Retinal pigment epithelial cell (primary cell): ENCODE measurements at regions not wholly inside any gene's neighbourhood (a gene's known extent, or its start where the extent isn't known, plus 50 kb on each side); places are given as distances from the start of the nearest gene placed in this dataset.
"Not testable (repeated sequence)": the region's sequence is repeated elsewhere in the genome, so short reads cannot be mapped to it uniquely, and the experiment has no call there.

ENCODE experiments used
- DNase-seq: peaks from one replicate; pipeline ENCODE4 v3.0.0-alpha.2; 2010; ENCODE audit warnings: low read depth
- H3K4me3 ChIP-seq: 2 replicates; pipeline ENCODE4 v1.5.1; 2011; ENCODE audit warnings: mild to moderate bottlenecking, low read length, control low read depth, moderate library complexity
- TF ChIP-seq, protein P1 (sequence below): conservative IDR thresholded peaks from 2 replicates; pipeline ENCODE4 v1.5.1; 2011; ENCODE audit warnings: low read depth, low read length, control low read depth, inconsistent platforms

DNA sequence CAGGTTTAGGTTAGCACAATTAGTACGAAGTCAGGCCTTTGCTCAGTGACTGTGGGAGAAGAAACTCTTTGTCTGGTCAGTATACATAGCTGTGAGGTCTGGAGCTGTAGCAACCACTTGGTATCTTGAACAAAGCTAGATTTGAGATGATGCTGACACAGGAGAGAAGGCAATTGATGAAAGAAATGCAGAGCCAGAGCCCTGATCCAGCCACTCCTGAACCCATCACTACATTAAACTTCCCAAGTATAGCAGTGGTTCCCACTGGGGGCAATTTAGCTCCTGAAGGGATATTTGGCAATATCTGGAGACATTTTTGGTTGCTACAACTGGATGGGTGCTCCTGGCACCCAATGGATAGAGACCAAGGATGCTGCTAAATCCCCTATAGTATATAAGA lies 143.9 kb upstream of the SPRED2 start:
- TF ChIP-seq, protein P1, sequence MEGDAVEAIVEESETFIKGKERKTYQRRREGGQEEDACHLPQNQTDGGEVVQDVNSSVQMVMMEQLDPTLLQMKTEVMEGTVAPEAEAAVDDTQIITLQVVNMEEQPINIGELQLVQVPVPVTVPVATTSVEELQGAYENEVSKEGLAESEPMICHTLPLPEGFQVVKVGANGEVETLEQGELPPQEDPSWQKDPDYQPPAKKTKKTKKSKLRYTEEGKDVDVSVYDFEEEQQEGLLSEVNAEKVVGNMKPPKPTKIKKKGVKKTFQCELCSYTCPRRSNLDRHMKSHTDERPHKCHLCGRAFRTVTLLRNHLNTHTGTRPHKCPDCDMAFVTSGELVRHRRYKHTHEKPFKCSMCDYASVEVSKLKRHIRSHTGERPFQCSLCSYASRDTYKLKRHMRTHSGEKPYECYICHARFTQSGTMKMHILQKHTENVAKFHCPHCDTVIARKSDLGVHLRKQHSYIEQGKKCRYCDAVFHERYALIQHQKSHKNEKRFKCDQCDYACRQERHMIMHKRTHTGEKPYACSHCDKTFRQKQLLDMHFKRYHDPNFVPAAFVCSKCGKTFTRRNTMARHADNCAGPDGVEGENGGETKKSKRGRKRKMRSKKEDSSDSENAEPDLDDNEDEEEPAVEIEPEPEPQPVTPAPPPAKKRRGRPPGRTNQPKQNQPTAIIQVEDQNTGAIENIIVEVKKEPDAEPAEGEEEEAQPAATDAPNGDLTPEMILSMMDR, result no peak
- DNase-seq, result no peak
- H3K4me3 ChIP-seq, result no peak overlapping the region

DNA sequence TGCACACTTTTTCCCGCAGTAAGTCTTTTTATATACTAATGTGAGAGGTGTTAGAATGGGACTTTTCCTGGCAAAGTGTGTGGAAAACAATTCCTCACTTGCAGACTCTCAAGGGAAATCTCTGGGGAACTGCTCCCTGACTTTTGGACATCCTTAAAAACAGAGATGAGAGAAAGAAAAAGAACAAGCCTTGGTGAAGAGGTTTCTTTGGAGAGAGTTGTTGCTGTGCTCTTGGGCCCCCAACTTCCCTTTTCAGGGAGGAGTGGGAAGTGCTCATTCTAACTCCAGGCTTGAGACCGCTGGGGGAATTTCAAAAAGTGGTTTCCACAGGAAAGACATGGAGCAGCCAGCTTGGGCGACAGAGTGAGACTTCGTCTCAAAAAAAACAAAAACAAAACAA lies 142.6 kb upstream of the SPRED2 start:
- TF ChIP-seq, protein P1, result no peak
- DNase-seq, result no peak

DNA sequence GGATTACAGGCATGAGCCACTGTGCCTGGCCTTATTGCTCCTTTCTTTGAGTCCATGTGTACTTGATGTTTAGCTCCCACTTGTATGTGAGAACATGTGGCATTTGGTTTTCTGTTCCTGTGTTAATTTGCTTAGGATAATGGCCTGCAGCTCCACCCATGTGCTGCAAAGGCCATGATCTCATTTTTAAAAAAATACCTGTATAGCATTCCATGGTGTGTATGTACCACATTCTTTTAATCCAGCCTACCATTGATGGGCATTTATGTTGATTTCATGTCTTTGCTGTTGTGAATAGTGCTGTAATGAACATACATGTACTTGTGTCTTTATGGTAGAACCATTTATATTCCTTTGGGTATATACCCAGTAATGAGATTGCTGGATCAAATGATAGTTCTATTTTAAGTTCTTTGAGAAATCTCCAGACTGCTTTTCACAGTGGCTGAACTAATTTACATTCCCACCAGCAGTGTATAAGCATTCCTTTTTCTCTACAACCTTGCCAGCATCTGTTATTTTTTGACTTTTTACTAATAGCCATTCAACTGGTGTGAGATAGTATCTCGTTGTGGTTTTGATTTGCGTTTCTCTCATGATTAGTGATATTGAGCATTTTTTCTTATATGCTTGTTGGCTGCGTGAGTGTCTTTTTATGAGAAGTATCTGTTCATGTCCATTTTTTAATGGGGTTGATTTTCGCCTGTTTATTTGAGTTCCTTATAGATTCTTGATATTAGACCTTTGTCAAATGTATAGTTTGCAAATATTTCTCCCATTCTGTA lies 136.4 kb upstream of the SPRED2 start:
- not testable (repeated sequence) for DNase-seq

More for the DNA sequence above, 142.6 kb upstream of the SPRED2 start:
- H3K4me3 ChIP-seq, result no peak overlapping the region

DNA sequence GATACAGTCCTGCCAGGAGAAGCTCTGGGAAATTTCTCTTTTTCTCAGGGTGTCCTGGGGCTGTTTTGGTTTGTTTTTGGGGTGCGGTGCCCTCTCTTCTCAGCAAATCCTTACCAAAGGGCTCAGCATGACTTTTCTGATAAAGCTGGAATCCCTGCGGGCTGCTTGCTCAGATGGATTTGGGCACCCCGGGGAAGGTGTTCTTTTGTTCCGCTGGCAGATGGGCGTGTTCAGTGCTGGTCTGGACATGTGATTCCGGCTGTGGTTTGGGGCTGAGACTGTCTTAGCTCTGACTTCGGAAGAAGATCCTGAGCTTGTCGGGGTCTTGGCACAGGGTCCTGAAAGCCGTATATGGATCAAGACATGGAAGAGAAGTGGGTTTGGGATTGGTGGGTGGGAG lies 134.2 kb upstream of the SPRED2 start:
- no peak overlapping the region for H3K4me3 ChIP-seq
- TF ChIP-seq, protein P1, result no peak
- DNase-seq, result no peak

More for the DNA sequence above, 136.4 kb upstream of the SPRED2 start:
- H3K4me3 ChIP-seq, result not testable (repeated sequence)

DNA sequence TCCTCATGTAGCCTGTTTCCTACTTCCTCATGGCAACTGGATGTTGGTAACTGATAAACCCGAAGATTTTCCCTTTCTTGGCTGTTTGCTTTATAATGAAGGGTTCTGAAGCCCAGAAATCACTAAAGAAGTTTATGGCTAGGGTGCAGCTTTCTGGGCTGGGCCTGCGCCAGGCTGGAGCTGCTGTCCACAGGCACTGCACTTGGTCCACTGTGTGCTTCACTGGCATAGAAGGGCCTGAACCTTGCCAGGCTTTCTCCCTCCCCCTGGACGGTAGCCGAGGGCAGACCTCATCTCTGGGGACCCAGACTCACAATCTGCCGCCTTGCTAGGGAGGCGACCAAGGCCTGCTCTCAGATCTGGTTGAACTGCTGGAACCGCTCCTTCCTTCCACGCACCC lies 133.3 kb upstream of the SPRED2 start:
- no peak for DNase-seq
- TF ChIP-seq, protein P1, result no peak
- H3K4me3 ChIP-seq, result no peak overlapping the region

DNA sequence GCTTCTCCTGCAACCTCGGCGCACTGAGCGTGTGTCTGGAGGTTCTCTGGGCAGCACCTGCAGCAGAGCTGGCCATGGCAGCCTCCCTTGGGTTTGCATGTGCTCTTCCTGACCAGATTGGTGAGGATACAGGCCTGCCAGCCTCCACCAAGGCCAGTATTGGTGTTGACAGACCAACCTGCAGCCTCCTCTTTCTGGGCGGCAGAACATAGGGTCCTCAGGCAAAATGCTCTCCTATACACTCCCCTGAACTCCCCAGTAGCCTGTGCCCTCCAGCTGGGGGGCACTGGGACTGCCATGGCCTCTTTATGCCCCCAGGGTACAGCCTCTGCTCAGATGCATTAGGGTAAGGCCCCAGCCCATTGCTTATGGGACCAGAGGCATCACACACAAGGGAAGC lies 131.9 kb upstream of the SPRED2 start:
- no peak for DNase-seq
- TF ChIP-seq, protein P1, result no peak
- H3K4me3 ChIP-seq, result no peak overlapping the region

DNA sequence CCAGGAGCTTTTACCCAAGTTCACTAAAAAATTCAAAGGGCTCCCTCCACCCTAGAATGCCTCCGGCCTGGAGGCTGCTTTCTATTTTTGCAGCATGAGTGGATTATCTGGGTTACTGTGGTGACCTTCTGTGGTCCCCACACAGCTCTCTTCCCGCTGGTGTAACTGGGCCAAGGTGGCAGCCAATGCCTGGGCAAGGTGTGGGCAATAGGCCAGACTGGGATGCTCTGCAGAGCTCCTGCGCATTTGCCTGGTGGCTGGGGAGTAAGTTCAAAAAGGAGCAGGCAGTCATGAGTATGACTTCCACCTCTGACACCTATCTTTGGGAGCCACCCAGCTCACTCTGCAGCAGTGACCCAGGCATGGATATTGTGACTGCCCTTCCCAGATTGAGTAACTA lies 130.5 kb upstream of the SPRED2 start:
- no peak for DNase-seq
- TF ChIP-seq, protein P1, result no peak
- no peak overlapping the region for H3K4me3 ChIP-seq
